ENCODE measurements at regions not wholly inside any gene's neighbourhood (a gene's known extent, or its start where the extent isn't known, plus 50 kb on each side); places are given as distances from the start of the nearest gene placed in this dataset.

DNA sequence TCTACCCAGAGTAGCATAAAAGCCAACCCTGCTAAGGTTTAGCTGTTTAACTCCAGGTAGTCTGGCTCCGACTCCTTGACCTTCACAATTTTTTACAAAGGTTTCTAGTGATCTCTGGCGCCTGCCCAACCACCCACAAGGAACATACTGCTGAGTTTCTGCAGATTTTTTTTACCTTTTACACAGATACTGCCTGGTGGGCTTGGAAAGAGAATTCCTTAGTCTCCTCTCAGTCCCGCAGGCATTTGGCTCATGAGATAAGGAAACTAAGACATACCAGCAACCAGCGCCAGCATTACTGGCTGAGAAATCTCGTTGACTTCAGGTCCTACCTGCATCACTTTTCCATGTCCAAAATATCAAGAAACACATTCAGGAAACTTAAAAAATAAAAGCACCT is 51.1 kb upstream of the LYZL1 start:
- TF ChIP-seq, protein P1, sequence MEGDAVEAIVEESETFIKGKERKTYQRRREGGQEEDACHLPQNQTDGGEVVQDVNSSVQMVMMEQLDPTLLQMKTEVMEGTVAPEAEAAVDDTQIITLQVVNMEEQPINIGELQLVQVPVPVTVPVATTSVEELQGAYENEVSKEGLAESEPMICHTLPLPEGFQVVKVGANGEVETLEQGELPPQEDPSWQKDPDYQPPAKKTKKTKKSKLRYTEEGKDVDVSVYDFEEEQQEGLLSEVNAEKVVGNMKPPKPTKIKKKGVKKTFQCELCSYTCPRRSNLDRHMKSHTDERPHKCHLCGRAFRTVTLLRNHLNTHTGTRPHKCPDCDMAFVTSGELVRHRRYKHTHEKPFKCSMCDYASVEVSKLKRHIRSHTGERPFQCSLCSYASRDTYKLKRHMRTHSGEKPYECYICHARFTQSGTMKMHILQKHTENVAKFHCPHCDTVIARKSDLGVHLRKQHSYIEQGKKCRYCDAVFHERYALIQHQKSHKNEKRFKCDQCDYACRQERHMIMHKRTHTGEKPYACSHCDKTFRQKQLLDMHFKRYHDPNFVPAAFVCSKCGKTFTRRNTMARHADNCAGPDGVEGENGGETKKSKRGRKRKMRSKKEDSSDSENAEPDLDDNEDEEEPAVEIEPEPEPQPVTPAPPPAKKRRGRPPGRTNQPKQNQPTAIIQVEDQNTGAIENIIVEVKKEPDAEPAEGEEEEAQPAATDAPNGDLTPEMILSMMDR (IDR thresholded peaks at IDR 0.05), result no peak
- TF ChIP-seq POLR2A (IDR thresholded peaks at IDR 0.05), result no peak

Data from esophagus squamous epithelium (tissue), 4 donors.